ENCODE measurements at regions not wholly inside any gene's neighbourhood (a gene's known extent, or its start where the extent isn't known, plus 50 kb on each side); places are given as distances from the start of the nearest gene placed in this dataset.
"Not testable (repeated sequence)": the region's sequence is repeated elsewhere in the genome, so short reads cannot be mapped to it uniquely, and the experiment has no call there.

- TF ChIP-seq CTCF, POLR2A, POLR2AphosphoS5, EP300 (IDR thresholded peaks at IDR 0.05): not testable (repeated sequence)
Observed at GRCh38 chr12:111242817-111243216, 126.1 kb downstream of the PHETA1 start.
